Transverse colon (tissue), 4 donors: ENCODE measurements at regions not wholly inside any gene's neighbourhood (a gene's known extent, or its start where the extent isn't known, plus 50 kb on each side); places are given as distances from the start of the nearest gene placed in this dataset.
"Not testable (repeated sequence)": the region's sequence is repeated elsewhere in the genome, so short reads cannot be mapped to it uniquely, and the experiment has no call there.

ENCODE experiments used
- DNase-seq: peaks from one replicate; pipeline ENCODE4 v3.0.0-alpha.2; 2019
- H3K27ac ChIP-seq, 4 donors: fragments of 200-600 bp; sonication (generic); 2 replicates each; pipeline ENCODE4 v1.5.1; 2016 to 2018; ENCODE audit warnings: inconsistent platforms in 4 of 4
- H3K27me3 ChIP-seq: fragments of 200-600 bp; sonication (generic); 2 replicates; pipeline ENCODE4 v1.5.1; 2017; ENCODE audit warnings: inconsistent platforms
- H3K36me3 ChIP-seq, 4 donors: fragments of 200-600 bp; sonication (generic); 2 replicates each; pipeline ENCODE4 v1.5.1; 2017 to 2019; ENCODE audit warnings: inconsistent platforms in 4 of 4
- H3K4me1 ChIP-seq, 4 donors: fragments of 200-600 bp; sonication (generic); 2 replicates each; pipeline ENCODE4 v1.5.1; 2017 to 2020; ENCODE audit warnings: inconsistent platforms in 4 of 4
- H3K4me3 ChIP-seq, 4 donors: fragments of 200-600 bp; sonication (generic); 1 replicate in 1 of 4; 2 replicates in 3 of 4; pipeline versions ENCODE4 v1.5.1 to v1.6.1; 2017 to 2019; ENCODE audit warnings: inconsistent platforms in 4 of 4
- H3K9me3 ChIP-seq, 2 donors: fragments of 200-600 bp; sonication (generic); 2 replicates each; pipeline ENCODE4 v1.5.1; 2017 to 2019; ENCODE audit warnings: inconsistent platforms in 2 of 2
- CTCF ChIP-seq, 5 experiments: fragments of 200-600 bp in 3 of 5; fragments of 450-650 bp in 2 of 5; sonication (generic) in 3 of 5; IDR thresholded peaks; 1 replicate in 2 of 5; 2 replicates in 3 of 5; pipeline ENCODE4 v1.5.1; 2016 to 2017; ENCODE audit warnings: antibody characterized with exemption in 5 of 5, inconsistent platforms in 3 of 5, mild to moderate bottlenecking in 2 of 5, moderate library complexity in 1 of 5
- EP300 ChIP-seq: sonication (generic); formaldehyde crosslinking; IDR thresholded peaks from one replicate; pipeline ENCODE4 v1.6.1; 2017; ENCODE audit warnings: antibody characterized with exemption, low read depth
- POLR2A ChIP-seq: fragments of 450-650 bp; IDR thresholded peaks from one replicate; pipeline ENCODE4 v1.6.1; 2016; ENCODE audit warnings: antibody characterized with exemption, mild to moderate bottlenecking, moderate library complexity
- POLR2AphosphoS5 ChIP-seq, 3 donors: sonication (generic); formaldehyde crosslinking; IDR thresholded peaks; one replicate each; pipeline ENCODE4 v1.6.1; 2016; ENCODE audit warnings: antibody characterized with exemption in 3 of 3
- WGBS, 2 donors: methylation state at CpG; one replicate each; pipeline ENCODE4 v1.1.5; 2018; ENCODE audit warnings: low coverage in 1 of 2; 5-methylcytosine and 5-hydroxymethylcytosine counted together
- in situ Hi-C, 4 donors: fragments of 200-750 bp; cut with MboI; loops; one replicate each; pipeline versions ENCODE4 v1.15.0 to v1.15.1; 2017; ENCODE audit warnings: low sequenced_read_pairs in 3 of 4, low pct_ligation_motif_present in 1 of 4, low pct_unique_long_range_greater_than_20kb in 1 of 4
- intact Hi-C: fragments of 100-400 bp; cut with DNase I; formaldehyde crosslinking; loops from one replicate; pipeline ENCODE4 v1.15.1; 2023; ENCODE audit warnings: low total_unique reads

GRCh38 chr3:56935811-56936210 is 124.7 kb upstream of the SPATA12 start:
- no peaks in the 10 kb centered on the region for H3K9me3 ChIP-seq
- DNase-seq, result no peak
- in situ Hi-C loops (no loop called here), intact Hi-C loops (no loop called here)
- no peak overlapping the region for H3K27ac ChIP-seq
- H3K4me1 ChIP-seq, result no peaks in the 10 kb centered on the region
- no peak overlapping the region for H3K4me3 ChIP-seq
- H3K27me3 ChIP-seq, result no peaks in the 10 kb centered on the region
- 94 to 100% methylated on average over 1 of the region's 1 CpG for WGBS, 2 donors
- TF ChIP-seq EP300 (no peak), POLR2A (no peak), CTCF (IDR thresholded peaks at IDR 0.05) (no peak), POLR2AphosphoS5 (IDR thresholded peaks at IDR 0.05) (no peak)
- no peaks in the 10 kb centered on the region for H3K36me3 ChIP-seq

GRCh38 chr3:56934481-56934880 is 126.0 kb upstream of the SPATA12 start:
- H3K4me1 ChIP-seq, H3K4me3 ChIP-seq, DNase-seq, intact Hi-C loops, H3K36me3 ChIP-seq, H3K9me3 ChIP-seq, H3K27me3 ChIP-seq, H3K27ac ChIP-seq, in situ Hi-C loops: not testable (repeated sequence)
- 87% methylated on average over 26 of the region's 26 CpGs; no CpG with 5 or more reads in 1 of the 2 donors for WGBS, 2 donors

- 83 to 100% methylated on average over 1 of the region's 1 CpG for WGBS, 2 donors
- Histone ChIP-seq H3K4me3 (no peak overlapping the region), H3K27ac (no peak overlapping the region), H3K9me3 (no peaks in the 10 kb centered on the region), H3K36me3 (no peaks in the 10 kb centered on the region), H3K27me3 (no peaks in the 10 kb centered on the region), H3K4me1 (peaks cover 0 to under 1% (median 0%) of the 10 kb centered on the region in 4 donors)
- intact Hi-C loops, result no loop called here
- DNase-seq, result no peak
- in situ Hi-C loops, result no loop called here
- TF ChIP-seq POLR2A, result no peak
- TF ChIP-seq POLR2AphosphoS5 (IDR thresholded peaks at IDR 0.05), result no peak
- TF ChIP-seq CTCF (IDR thresholded peaks at IDR 0.05), result no peak
- TF ChIP-seq EP300, result no peak
Observed at GRCh38 chr3:56933803-56934202, 126.7 kb upstream of the SPATA12 start.

- H3K9me3 ChIP-seq, result no peaks in the 10 kb centered on the region
- 84 to 97% methylated on average over 3 of the region's 3 CpGs for WGBS, 2 donors
- no peak overlapping the region for H3K4me3 ChIP-seq
- no peak for DNase-seq
- H3K36me3 ChIP-seq, result no peaks in the 10 kb centered on the region
- no peak overlapping the region for H3K27ac ChIP-seq
- in situ Hi-C loops (no loop called here), intact Hi-C loops (no loop called here)
- H3K4me1 ChIP-seq, result peaks cover 0 to 7% (median 3%) of the 10 kb centered on the region in 4 donors
- no peaks in the 10 kb centered on the region for H3K27me3 ChIP-seq
- TF ChIP-seq POLR2A (no peak), CTCF (IDR thresholded peaks at IDR 0.05) (no peak), POLR2AphosphoS5 (IDR thresholded peaks at IDR 0.05) (no peak), EP300 (no peak)
Observed at GRCh38 chr3:56932866-56933265, 127.6 kb upstream of the SPATA12 start.

GRCh38 chr3:56931836-56932235 is 128.6 kb upstream of the SPATA12 start:
- Histone ChIP-seq H3K36me3 (no peaks in the 10 kb centered on the region), H3K9me3 (no peaks in the 10 kb centered on the region), H3K27me3 (no peaks in the 10 kb centered on the region), H3K27ac (no peak overlapping the region), H3K4me3 (no peak overlapping the region), H3K4me1 (peaks cover 0 to 10% (median 5%) of the 10 kb centered on the region in 4 donors)
- in situ Hi-C loops, result no loop called here
- intact Hi-C loops, result no loop called here
- no peak for DNase-seq
- no peak for TF ChIP-seq EP300
- no peak for TF ChIP-seq POLR2A
- no peak for TF ChIP-seq CTCF (IDR thresholded peaks at IDR 0.05)
- TF ChIP-seq POLR2AphosphoS5 (IDR thresholded peaks at IDR 0.05), result no peak
